ENCODE measurements at regions not wholly inside any gene's neighbourhood (a gene's known extent, or its start where the extent isn't known, plus 50 kb on each side); places are given as distances from the start of the nearest gene placed in this dataset.

DNA sequence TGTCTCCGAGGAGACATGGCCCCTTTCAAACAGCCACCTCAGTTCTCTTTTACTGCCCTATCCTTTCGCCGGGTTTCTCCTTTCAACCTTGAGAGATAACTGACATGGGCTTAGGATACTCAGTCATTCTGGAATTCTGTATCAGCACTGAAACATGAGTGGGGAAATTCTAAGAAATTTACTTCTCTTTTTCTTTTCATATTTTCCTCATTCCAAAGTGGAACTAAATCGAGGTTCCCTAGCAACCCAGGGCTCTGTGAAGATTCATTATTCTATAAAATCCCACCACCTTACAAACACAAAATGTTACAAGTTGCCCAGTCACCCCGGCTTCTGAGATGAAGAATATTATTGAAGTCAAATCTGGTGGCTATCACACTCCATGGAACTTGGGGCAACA, 319.2 kb downstream of the ENC1 start:
- ChIA-PET CTCF (interaction anchor here (1.1 kb wide), 1 partner anchor 64 kb away, joined by 3 read pairs; no protein-coding TSS in a partner anchor), POLR2A (no interaction called here)
- Histone ChIP-seq H3K9me3 (ENCODE audit: control insufficient read depth, insufficient read depth, low read depth, low read length) (no peaks in the 10 kb centered on the region), H3K4me1 (ENCODE audit: control insufficient read depth, insufficient read depth, low read length) (no peaks in the 10 kb centered on the region), H3K27ac (ENCODE audit: extremely low read depth, low read depth, low read length) (no peak overlapping the region), H3K36me3 (ENCODE audit: control insufficient read depth in 2 of 2, insufficient read depth in 1 of 2, low read length in 2 of 2) (no peaks in the 10 kb centered on the region), H3K4me3 (ENCODE audit: low read depth, low read length) (no peak overlapping the region)
- TF ChIP-seq ZBTB17 (tag by site-specific recombination; IDR thresholded peaks at IDR 0.05) (no peak), ZNF148 (tag by site-specific recombination; IDR thresholded peaks at IDR 0.05; ENCODE audit: borderline replicate concordance) (no peak), SCRT2 (tag by site-specific recombination; IDR thresholded peaks at IDR 0.05) (no peak), ZNF514 (tag by site-specific recombination; IDR thresholded peaks at IDR 0.05) (no peak), ZNF174 (tag by site-specific recombination; IDR thresholded peaks at IDR 0.05) (no peak), KLF10 (tag by site-specific recombination; IDR thresholded peaks at IDR 0.05) (no peak), ZNF341 (tag by site-specific recombination; IDR thresholded peaks at IDR 0.05; ENCODE audit: low read depth) (no peak), REPIN1 (tag by site-specific recombination; IDR thresholded peaks at IDR 0.05; ENCODE audit: low read depth) (no peak), ZNF830 (tag by site-specific recombination; IDR thresholded peaks at IDR 0.05; ENCODE audit: low read depth) (no peak), ZNF768 (tag by site-specific recombination; IDR thresholded peaks at IDR 0.05) (no peak), ZSCAN30 (tag by site-specific recombination; IDR thresholded peaks at IDR 0.05) (no peak), ZNF791 (tag by site-specific recombination; IDR thresholded peaks at IDR 0.05) (no peak), ZNF155 (tag by site-specific recombination; IDR thresholded peaks at IDR 0.05) (no peak), ZNF501 (tag by site-specific recombination; IDR thresholded peaks at IDR 0.05) (no peak), ZNF544 (tag by site-specific recombination; IDR thresholded peaks at IDR 0.05) (no peak)
- TF ChIP-seq, protein P1, sequence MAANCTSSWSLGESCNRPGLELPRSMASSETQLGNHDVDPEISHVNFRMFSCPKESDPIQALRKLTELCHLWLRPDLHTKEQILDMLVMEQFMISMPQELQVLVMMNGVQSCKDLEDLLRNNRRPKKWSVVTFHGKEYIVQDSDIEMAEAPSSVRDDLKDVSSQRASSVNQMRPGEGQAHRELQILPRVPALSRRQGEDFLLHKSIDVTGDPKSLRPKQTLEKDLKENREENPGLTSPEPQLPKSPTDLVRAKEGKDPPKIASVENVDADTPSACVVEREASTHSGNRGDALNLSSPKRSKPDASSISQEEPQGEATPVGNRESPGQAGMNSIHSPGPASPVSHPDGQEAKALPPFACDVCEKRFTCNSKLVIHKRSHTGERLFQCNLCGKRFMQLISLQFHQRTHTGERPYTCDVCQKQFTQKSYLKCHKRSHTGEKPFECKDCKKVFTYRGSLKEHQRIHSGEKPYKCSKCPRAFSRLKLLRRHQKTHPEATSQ (tag by site-specific recombination; IDR thresholded peaks at IDR 0.05), result no peak

DNA sequence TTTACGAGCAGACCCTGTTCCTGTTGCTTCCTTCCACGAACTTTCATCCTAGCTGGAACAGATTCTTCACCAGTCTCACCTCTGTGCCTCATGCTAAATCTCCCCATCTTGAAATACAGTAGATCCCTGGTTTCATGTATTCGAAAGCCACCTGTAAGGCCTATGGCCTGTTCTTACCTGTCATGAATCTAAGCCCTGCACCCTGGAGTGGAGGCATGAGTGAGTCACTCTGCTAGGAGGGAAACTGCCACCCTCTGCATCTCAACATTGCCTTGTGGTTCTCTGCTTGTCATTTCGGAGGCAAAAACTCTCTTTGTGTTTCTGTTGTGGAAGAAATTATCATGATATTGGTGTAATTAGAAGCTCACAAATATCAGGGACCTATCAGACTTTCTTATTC, 320.0 kb downstream of the ENC1 start:
- ChIA-PET CTCF (interaction anchor here (1.1 kb wide), 1 partner anchor 63 kb away, joined by 3 read pairs; no protein-coding TSS in a partner anchor), POLR2A (no interaction called here)
- Histone ChIP-seq H3K9me3 (ENCODE audit: control insufficient read depth, insufficient read depth, low read depth, low read length) (no peaks in the 10 kb centered on the region), H3K4me3 (ENCODE audit: low read depth, low read length) (no peak overlapping the region), H3K27ac (ENCODE audit: extremely low read depth, low read depth, low read length) (no peak overlapping the region), H3K4me1 (ENCODE audit: control insufficient read depth, insufficient read depth, low read length) (no peaks in the 10 kb centered on the region), H3K36me3 (ENCODE audit: control insufficient read depth in 2 of 2, insufficient read depth in 1 of 2, low read length in 2 of 2) (no peaks in the 10 kb centered on the region)
- TF ChIP-seq TRIM28 (IDR thresholded peaks at IDR 0.05; ENCODE audit: borderline replicate concordance, low read length) (no peak), ZNF23 (tag by site-specific recombination; IDR thresholded peaks at IDR 0.05; ENCODE audit: borderline replicate concordance) (no peak), ZNF514 (tag by site-specific recombination; IDR thresholded peaks at IDR 0.05) (no peak), ZBTB20 (tag by site-specific recombination; IDR thresholded peaks at IDR 0.05) (no peak), ZNF626 (tag by site-specific recombination; IDR thresholded peaks at IDR 0.05) (no peak), ZSCAN18 (tag by site-specific recombination; IDR thresholded peaks at IDR 0.05) (no peak)

Data from HEK293 (cell line).